ENCODE measurements at regions not wholly inside any gene's neighbourhood (a gene's known extent, or its start where the extent isn't known, plus 50 kb on each side); places are given as distances from the start of the nearest gene placed in this dataset.

- no peak for FAIRE-seq
- Histone ChIP-seq H3K36me3 (ENCODE audit: control insufficient read depth in 3 of 3, insufficient read depth in 2 of 3, low read depth in 1 of 3, low read length in 3 of 3) (no peaks in the 10 kb centered on the region), H3K4me3 (ENCODE audit: low read depth in 1 of 3, low read length in 3 of 3) (no peak overlapping the region), H3K27ac (ENCODE audit: low read depth in 1 of 3, low read length in 2 of 3) (no peak overlapping the region), H3K9me3 (ENCODE audit: control insufficient read depth in 2 of 2, insufficient read depth in 1 of 2, low read depth in 1 of 2, low read length in 1 of 2) (no peaks in the 10 kb centered on the region), H3K4me1 (ENCODE audit: control insufficient read depth in 3 of 3, insufficient read depth in 2 of 3, low read depth in 1 of 3, low read length in 2 of 3) (peaks cover 0 to 21% (median 4%) of the 10 kb centered on the region in 3 donors), H3K27me3 (ENCODE audit: control insufficient read depth in 3 of 3, insufficient read depth in 3 of 3, low read length in 3 of 3) (no peaks in the 10 kb centered on the region)
- peak in 1 of 2 donors; percentile 13 for DNase-seq
- 22 to 33% (median 28%) methylated on average over 4 of the region's 4 CpGs for WGBS, 3 donors
Measured at GRCh38 chr9:17994695-17995425, 416.0 kb downstream of the SH3GL2 start.

- 10 to 40% (median 17%) methylated on average over 1 of the region's 1 CpG for WGBS, 3 donors
- no peak for DNase-seq
- Histone ChIP-seq H3K4me1 (ENCODE audit: control insufficient read depth in 3 of 3, insufficient read depth in 2 of 3, low read depth in 1 of 3, low read length in 2 of 3) (peaks cover 0 to 21% (median 4%) of the 10 kb centered on the region in 3 donors), H3K36me3 (ENCODE audit: control insufficient read depth in 3 of 3, insufficient read depth in 2 of 3, low read depth in 1 of 3, low read length in 3 of 3) (no peaks in the 10 kb centered on the region), H3K4me3 (ENCODE audit: low read depth in 1 of 3, low read length in 3 of 3) (no peak overlapping the region), H3K27me3 (ENCODE audit: control insufficient read depth in 3 of 3, insufficient read depth in 3 of 3, low read length in 3 of 3) (no peaks in the 10 kb centered on the region), H3K27ac (ENCODE audit: low read depth in 1 of 3, low read length in 2 of 3) (no peak overlapping the region), H3K9me3 (ENCODE audit: control insufficient read depth in 2 of 2, insufficient read depth in 1 of 2, low read depth in 1 of 2, low read length in 1 of 2) (no peaks in the 10 kb centered on the region)
- no peak for FAIRE-seq
Measured at GRCh38 chr9:17996728-17997127, 417.9 kb downstream of the SH3GL2 start.

DNA sequence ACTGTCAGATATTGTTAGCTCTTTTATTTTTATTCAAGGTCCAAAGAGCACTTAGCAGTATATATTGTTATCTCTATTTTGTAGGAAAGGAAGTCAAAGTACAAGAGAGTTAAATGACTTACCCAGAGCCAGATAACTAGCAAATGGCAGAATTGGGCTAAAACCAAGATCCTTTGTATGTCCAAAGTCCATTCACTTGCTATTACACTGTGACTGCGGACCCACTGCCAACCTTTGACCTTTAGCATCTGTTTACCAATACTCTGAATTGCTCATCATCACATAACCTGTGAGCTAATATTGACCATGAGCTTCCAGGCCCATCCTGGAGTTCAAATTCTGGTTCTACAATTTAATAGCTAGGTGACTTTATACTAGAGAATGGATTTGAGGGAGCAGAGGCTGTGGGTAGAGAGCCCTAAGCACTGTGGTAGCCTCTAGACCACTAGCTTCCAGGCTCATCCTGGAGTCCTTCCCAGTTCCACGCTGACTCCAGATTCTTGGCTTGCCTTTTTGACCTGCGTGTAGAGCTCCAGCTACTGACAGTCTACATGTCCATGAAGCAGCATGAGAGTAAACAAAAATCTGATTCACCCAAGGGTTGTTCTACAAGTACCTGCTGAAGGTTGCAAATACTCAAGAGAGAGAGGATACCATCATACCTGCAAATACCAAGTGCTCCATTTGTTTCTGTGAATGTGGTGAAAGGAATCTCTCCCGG lies 424.0 kb downstream of the SH3GL2 start:
- Histone ChIP-seq H3K36me3 (ENCODE audit: control insufficient read depth in 3 of 3, insufficient read depth in 2 of 3, low read depth in 1 of 3, low read length in 3 of 3) (no peaks in the 10 kb centered on the region), H3K27me3 (ENCODE audit: control insufficient read depth in 3 of 3, insufficient read depth in 3 of 3, low read length in 3 of 3) (no peaks in the 10 kb centered on the region), H3K9me3 (ENCODE audit: control insufficient read depth in 2 of 2, insufficient read depth in 1 of 2, low read depth in 1 of 2, low read length in 1 of 2) (no peaks in the 10 kb centered on the region), H3K4me1 (ENCODE audit: control insufficient read depth in 3 of 3, insufficient read depth in 2 of 3, low read depth in 1 of 3, low read length in 2 of 3) (peaks cover 0 to 7% (median 4%) of the 10 kb centered on the region in 3 donors), H3K27ac (ENCODE audit: low read depth in 1 of 3, low read length in 2 of 3) (peak overlapping the region in 1 of 3 donors; percentile 58), H3K4me3 (ENCODE audit: low read depth in 1 of 3, low read length in 3 of 3) (no peak overlapping the region)
- FAIRE-seq: peak; percentile 5
- peak; percentile 88 to 91 for DNase-seq
- WGBS, 3 donors: 57 to 67% (median 65%) methylated on average over 4 of the region's 4 CpGs

- H3K27ac ChIP-seq (ENCODE audit: low read depth in 1 of 3, low read length in 2 of 3): no peak overlapping the region
- H3K27me3 ChIP-seq (ENCODE audit: control insufficient read depth in 3 of 3, insufficient read depth in 3 of 3, low read length in 3 of 3): no peaks in the 10 kb centered on the region
- no peaks in the 10 kb centered on the region for H3K36me3 ChIP-seq (ENCODE audit: control insufficient read depth in 3 of 3, insufficient read depth in 2 of 3, low read depth in 1 of 3, low read length in 3 of 3)
- DNase-seq: no peak
- no peak overlapping the region for H3K4me3 ChIP-seq (ENCODE audit: low read depth in 1 of 3, low read length in 3 of 3)
- WGBS, 3 donors: 83 to 93% (median 85%) methylated on average over 4 of the region's 4 CpGs
- no peak for FAIRE-seq
- H3K9me3 ChIP-seq (ENCODE audit: control insufficient read depth in 2 of 2, insufficient read depth in 1 of 2, low read depth in 1 of 2, low read length in 1 of 2): no peaks in the 10 kb centered on the region
- H3K4me1 ChIP-seq (ENCODE audit: control insufficient read depth in 3 of 3, insufficient read depth in 2 of 3, low read depth in 1 of 3, low read length in 2 of 3): peaks cover 0 to 7% (median 4%) of the 10 kb centered on the region in 3 donors
Measured at GRCh38 chr9:18006591-18006990, 427.7 kb downstream of the SH3GL2 start.

- H3K9me3 ChIP-seq (ENCODE audit: control insufficient read depth in 2 of 2, insufficient read depth in 1 of 2, low read depth in 1 of 2, low read length in 1 of 2): no peaks in the 10 kb centered on the region
- peaks cover 0 to 7% (median 4%) of the 10 kb centered on the region in 3 donors for H3K4me1 ChIP-seq (ENCODE audit: control insufficient read depth in 3 of 3, insufficient read depth in 2 of 3, low read depth in 1 of 3, low read length in 2 of 3)
- H3K36me3 ChIP-seq (ENCODE audit: control insufficient read depth in 3 of 3, insufficient read depth in 2 of 3, low read depth in 1 of 3, low read length in 3 of 3): no peaks in the 10 kb centered on the region
- DNase-seq (no peak), FAIRE-seq (no peak)
- no peaks in the 10 kb centered on the region for H3K27me3 ChIP-seq (ENCODE audit: control insufficient read depth in 3 of 3, insufficient read depth in 3 of 3, low read length in 3 of 3)
- no peak overlapping the region for H3K4me3 ChIP-seq (ENCODE audit: low read depth in 1 of 3, low read length in 3 of 3)
- H3K27ac ChIP-seq (ENCODE audit: low read depth in 1 of 3, low read length in 2 of 3): no peak overlapping the region
Measured at GRCh38 chr9:18007621-18008020, 428.8 kb downstream of the SH3GL2 start.

DNA sequence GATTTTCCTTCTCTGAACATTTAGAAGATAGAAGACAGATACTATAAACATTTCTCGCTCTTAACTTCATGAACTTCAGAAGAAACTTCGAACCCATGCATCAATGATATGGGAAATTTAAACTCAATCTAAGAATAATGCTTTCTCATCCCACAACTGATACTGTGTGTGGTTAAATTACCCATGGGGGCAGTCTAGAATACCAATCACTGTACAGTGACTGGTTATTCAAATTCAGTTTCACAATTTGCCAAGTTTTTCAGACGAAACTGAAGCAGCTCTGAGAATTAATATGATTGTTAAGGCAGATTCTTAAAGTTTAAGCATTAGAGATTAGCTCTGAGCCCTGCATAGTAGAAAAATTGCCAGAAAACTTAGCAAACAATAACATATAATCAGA lies 431.0 kb downstream of the SH3GL2 start:
- DNase-seq (no peak), FAIRE-seq (no peak)
- 67 to 85% (median 77%) methylated on average over 3 of the region's 3 CpGs for WGBS, 3 donors
- no peak overlapping the region for H3K4me3 ChIP-seq (ENCODE audit: low read depth in 1 of 3, low read length in 3 of 3)
- no peaks in the 10 kb centered on the region for H3K9me3 ChIP-seq (ENCODE audit: control insufficient read depth in 2 of 2, insufficient read depth in 1 of 2, low read depth in 1 of 2, low read length in 1 of 2)
- no peaks in the 10 kb centered on the region for H3K36me3 ChIP-seq (ENCODE audit: control insufficient read depth in 3 of 3, insufficient read depth in 2 of 3, low read depth in 1 of 3, low read length in 3 of 3)
- no peaks in the 10 kb centered on the region for H3K4me1 ChIP-seq (ENCODE audit: control insufficient read depth in 3 of 3, insufficient read depth in 2 of 3, low read depth in 1 of 3, low read length in 2 of 3)
- H3K27ac ChIP-seq (ENCODE audit: low read depth in 1 of 3, low read length in 2 of 3): no peak overlapping the region
- H3K27me3 ChIP-seq (ENCODE audit: control insufficient read depth in 3 of 3, insufficient read depth in 3 of 3, low read length in 3 of 3): no peaks in the 10 kb centered on the region

DNA sequence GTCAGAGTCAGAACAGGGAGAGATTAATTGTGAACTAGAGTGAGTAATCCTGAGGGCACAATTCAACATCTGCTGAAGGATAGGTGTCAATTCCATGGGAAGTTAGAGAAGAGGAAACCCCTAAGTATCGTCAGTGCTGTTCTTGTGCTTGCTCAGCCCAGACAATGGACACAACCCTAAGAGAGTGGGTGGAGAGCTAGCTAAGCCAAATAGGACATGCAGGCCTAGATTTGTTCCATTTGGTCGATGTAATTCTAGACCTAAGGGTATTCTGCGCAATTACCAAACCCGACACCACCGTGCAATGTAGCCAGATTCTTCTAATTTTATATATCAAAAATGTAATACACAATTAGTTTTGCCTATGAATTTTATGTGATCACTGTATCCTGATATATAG lies 431.6 kb downstream of the SH3GL2 start:
- no peaks in the 10 kb centered on the region for H3K27me3 ChIP-seq (ENCODE audit: control insufficient read depth in 3 of 3, insufficient read depth in 3 of 3, low read length in 3 of 3)
- no peaks in the 10 kb centered on the region for H3K36me3 ChIP-seq (ENCODE audit: control insufficient read depth in 3 of 3, insufficient read depth in 2 of 3, low read depth in 1 of 3, low read length in 3 of 3)
- no peaks in the 10 kb centered on the region for H3K9me3 ChIP-seq (ENCODE audit: control insufficient read depth in 2 of 2, insufficient read depth in 1 of 2, low read depth in 1 of 2, low read length in 1 of 2)
- H3K4me3 ChIP-seq (ENCODE audit: low read depth in 1 of 3, low read length in 3 of 3): no peak overlapping the region
- H3K27ac ChIP-seq (ENCODE audit: low read depth in 1 of 3, low read length in 2 of 3): no peak overlapping the region
- no peaks in the 10 kb centered on the region for H3K4me1 ChIP-seq (ENCODE audit: control insufficient read depth in 3 of 3, insufficient read depth in 2 of 3, low read depth in 1 of 3, low read length in 2 of 3)
- 85 to 94% (median 89%) methylated on average over 5 of the region's 5 CpGs for WGBS, 3 donors
- FAIRE-seq: no peak
- DNase-seq: no peak

- Histone ChIP-seq H3K4me1 (ENCODE audit: control insufficient read depth in 3 of 3, insufficient read depth in 2 of 3, low read depth in 1 of 3, low read length in 2 of 3) (no peaks in the 10 kb centered on the region), H3K27me3 (ENCODE audit: control insufficient read depth in 3 of 3, insufficient read depth in 3 of 3, low read length in 3 of 3) (no peaks in the 10 kb centered on the region), H3K36me3 (ENCODE audit: control insufficient read depth in 3 of 3, insufficient read depth in 2 of 3, low read depth in 1 of 3, low read length in 3 of 3) (no peaks in the 10 kb centered on the region), H3K27ac (ENCODE audit: low read depth in 1 of 3, low read length in 2 of 3) (no peak overlapping the region), H3K9me3 (ENCODE audit: control insufficient read depth in 2 of 2, insufficient read depth in 1 of 2, low read depth in 1 of 2, low read length in 1 of 2) (no peaks in the 10 kb centered on the region), H3K4me3 (ENCODE audit: low read depth in 1 of 3, low read length in 3 of 3) (no peak overlapping the region)
- FAIRE-seq: no peak
- WGBS, 3 donors: 82 to 91% (median 85%) methylated on average over 4 of the region's 4 CpGs
- no peak for DNase-seq
Measured at GRCh38 chr9:18012170-18012569, 433.3 kb downstream of the SH3GL2 start.

Data from small intestine (tissue), 7 donors.